ENCODE measurements at regions not wholly inside any gene's neighbourhood (a gene's known extent, or its start where the extent isn't known, plus 50 kb on each side); places are given as distances from the start of the nearest gene placed in this dataset.

- TF ChIP-seq CTCF (IDR thresholded peaks at IDR 0.05) (no peak), SIN3A (IDR thresholded peaks at IDR 0.05; ENCODE audit: borderline replicate concordance, insufficient read depth, low read depth, low read length) (no peak), POLR2AphosphoS5 (IDR thresholded peaks at IDR 0.05; ENCODE audit: low read depth, low read length) (no peak), TCF7L2 (IDR thresholded peaks at IDR 0.05; ENCODE audit: low read depth, low read length) (no peak)
Observed at GRCh38 chr21:15405214-15405613, 324.6 kb upstream of the USP25 start.

Data from Panc1 (cell line).